NB4 (cell line): ENCODE measurements at regions not wholly inside any gene's neighbourhood (a gene's known extent, or its start where the extent isn't known, plus 50 kb on each side); places are given as distances from the start of the nearest gene placed in this dataset.

Source experiments
- CTCF ChIP-seq: IDR thresholded peaks from one replicate; pipeline ENCODE4 v1.5.1; 2012; ENCODE audit warnings: low read depth, low read length
- MYC ChIP-seq: IDR thresholded peaks from 2 replicates; pipeline ENCODE4 v1.6.1; 2011; ENCODE audit warnings: low read depth, low read length
- POLR2A ChIP-seq: IDR thresholded peaks from 2 replicates; pipeline ENCODE4 v1.6.1; 2011; ENCODE audit warnings: mild to moderate bottlenecking; ENCODE audit not compliant: insufficient read length; ENCODE audit errors: extremely low read depth

- TF ChIP-seq POLR2A (no peak), CTCF (no peak), MYC (no peak)
Observed at GRCh38 chr14:54088271-54088670, 131.6 kb upstream of the BMP4 start.
